Liver (tissue), 7 donors: ENCODE measurements at regions not wholly inside any gene's neighbourhood (a gene's known extent, or its start where the extent isn't known, plus 50 kb on each side); places are given as distances from the start of the nearest gene placed in this dataset.

Source experiments
- DNase-seq: peaks from one replicate; pipeline ENCODE4 v3.0.0-alpha.2; 2017; ENCODE audit warnings: low spot score
- H3K27ac ChIP-seq, 2 donors: one replicate each; pipeline ENCODE4 v1.7.0; 2013; ENCODE audit warnings: inconsistent platforms in 2 of 2, low read length in 2 of 2, control low read depth in 1 of 2, low read depth in 1 of 2, mild to moderate bottlenecking in 1 of 2
- H3K27me3 ChIP-seq, 4 donors: one replicate each; pipeline versions ENCODE4 v1.6.1 to v1.7.0; 2013; ENCODE audit warnings: low read length in 3 of 4, inconsistent platforms in 1 of 4, mild to moderate bottlenecking in 1 of 4, moderate library complexity in 1 of 4; ENCODE audit not compliant: control insufficient read depth in 4 of 4, insufficient read depth in 4 of 4
- H3K36me3 ChIP-seq, 4 donors: one replicate each; pipeline versions ENCODE4 v1.6.1 to v1.7.0; 2013; ENCODE audit warnings: low read length in 3 of 4, mild to moderate bottlenecking in 3 of 4, low read depth in 1 of 4, moderate library complexity in 1 of 4; ENCODE audit not compliant: control insufficient read depth in 4 of 4, insufficient read depth in 3 of 4
- H3K4me1 ChIP-seq, 4 donors: one replicate each; pipeline versions ENCODE4 v1.6.1 to v1.7.0; 2013; ENCODE audit warnings: low read length in 3 of 4, mild to moderate bottlenecking in 3 of 4, moderate library complexity in 1 of 4; ENCODE audit not compliant: control insufficient read depth in 4 of 4, insufficient read depth in 4 of 4
- H3K4me3 ChIP-seq, 3 donors: one replicate each; pipeline versions ENCODE4 v1.6.1 to v1.7.0; 2013; ENCODE audit warnings: low read length in 3 of 3, control low read depth in 1 of 3, low read depth in 1 of 3, mild to moderate bottlenecking in 1 of 3
- H3K9ac ChIP-seq, 2 donors: one replicate each; pipeline ENCODE4 v1.7.0; 2013; ENCODE audit warnings: low read length in 2 of 2, mild to moderate bottlenecking in 2 of 2, moderate library complexity in 2 of 2, control low read depth in 1 of 2, low read depth in 1 of 2
- H3K9me3 ChIP-seq, 4 donors: one replicate each; pipeline versions ENCODE4 v1.6.1 to v1.7.0; 2013; ENCODE audit warnings: low read length in 3 of 4; ENCODE audit not compliant: control insufficient read depth in 4 of 4
- EGR1 ChIP-seq, 2 donors: IDR thresholded peaks; 2 replicates each; pipeline ENCODE4 v1.6.1; 2016 to 2018; ENCODE audit warnings: antibody characterized with exemption in 2 of 2, low read depth in 2 of 2
- FOXA2 ChIP-seq: IDR thresholded peaks from 2 replicates; pipeline ENCODE4 v1.6.1; 2016; ENCODE audit warnings: antibody characterized with exemption
- GABPA ChIP-seq, 2 donors: IDR thresholded peaks in 1 of 2; conservative IDR thresholded peaks in 1 of 2; 2 replicates each; pipeline ENCODE4 v1.6.1; 2016; ENCODE audit warnings: antibody characterized with exemption in 2 of 2, mild to moderate bottlenecking in 1 of 2, moderate library complexity in 1 of 2
- HNF4A ChIP-seq, 2 donors: conservative IDR thresholded peaks; 2 replicates each; pipeline ENCODE4 v1.6.1; 2016; ENCODE audit warnings: antibody characterized with exemption in 2 of 2, mild to moderate bottlenecking in 2 of 2
- HNF4G ChIP-seq: IDR thresholded peaks from 2 replicates; pipeline ENCODE4 v1.6.1; 2016; ENCODE audit warnings: antibody characterized with exemption
- JUND ChIP-seq, 2 donors: IDR thresholded peaks; 2 replicates each; pipeline ENCODE4 v1.6.1; 2016; ENCODE audit warnings: antibody characterized with exemption in 2 of 2
- MAX ChIP-seq: IDR thresholded peaks from 2 replicates; pipeline ENCODE4 v1.6.1; 2016; ENCODE audit warnings: antibody characterized with exemption
- NR2F2 ChIP-seq: IDR thresholded peaks from 2 replicates; pipeline ENCODE4 v1.6.1; 2016; ENCODE audit warnings: antibody characterized with exemption
- RAD21 ChIP-seq, 2 donors: IDR thresholded peaks; 2 replicates each; pipeline ENCODE4 v1.6.1; 2016; ENCODE audit warnings: antibody characterized with exemption in 2 of 2, mild to moderate bottlenecking in 2 of 2
- RXRA ChIP-seq, 2 donors: IDR thresholded peaks; 2 replicates each; pipeline ENCODE4 v1.6.1; 2017 to 2018; ENCODE audit warnings: antibody characterized with exemption in 2 of 2, mild to moderate bottlenecking in 1 of 2
- TAF1 ChIP-seq: conservative IDR thresholded peaks from 2 replicates; pipeline ENCODE4 v1.6.1; 2016; ENCODE audit warnings: antibody characterized with exemption, mild to moderate bottlenecking
- YY1 ChIP-seq: IDR thresholded peaks from 2 replicates; pipeline ENCODE4 v1.6.1; 2016; ENCODE audit warnings: antibody characterized with exemption, mild to moderate bottlenecking
- ZBTB33 ChIP-seq: IDR thresholded peaks from 2 replicates; pipeline ENCODE4 v1.6.1; 2016; ENCODE audit warnings: antibody characterized with exemption
- WGBS: extraction: QIAGEN DNeasy Blood & Tissue Kit; methylation state at CpG from one replicate; pipeline ENCODE4 v1.1.7; 2013; 5-methylcytosine and 5-hydroxymethylcytosine counted together
- TF ChIP-seq, protein P1 (sequence below): IDR thresholded peaks from 2 replicates; pipeline ENCODE4 v1.6.1; 2016; ENCODE audit warnings: antibody characterized with exemption, mild to moderate bottlenecking
- TF ChIP-seq, protein P2 (sequence below): IDR thresholded peaks from 2 replicates; pipeline ENCODE4 v1.6.1; 2016; ENCODE audit warnings: antibody characterized with exemption
- donor health status: healthy.
- donor health status: healthy.
- donor health status: healthy.
- donor health status: healthy.

GRCh38 chr4:117847849-117848248 is 186.4 kb upstream of the NDST3 start:
- no peaks in the 10 kb centered on the region for H3K27me3 ChIP-seq

GRCh38 chr4:117868201-117868600 is 166.1 kb upstream of the NDST3 start:
- Histone ChIP-seq H3K27ac (no peak overlapping the region), H3K9ac (no peak overlapping the region), H3K4me1 (no peaks in the 10 kb centered on the region), H3K9me3 (no peaks in the 10 kb centered on the region), H3K4me3 (no peak overlapping the region), H3K36me3 (no peaks in the 10 kb centered on the region), H3K27me3 (no peaks in the 10 kb centered on the region)
- 76% methylated on average over 1 of the region's 1 CpG for WGBS
- no peak for DNase-seq
- TF ChIP-seq HNF4A (conservative IDR thresholded peaks at IDR 0.05): no peak
- TF ChIP-seq GABPA (IDR thresholded peaks at IDR 0.05 in 1 of 2, conservative IDR thresholded peaks at IDR 0.05 in 1 of 2): no peak
- TF ChIP-seq YY1: no peak
- no peak for TF ChIP-seq EGR1 (IDR thresholded peaks at IDR 0.05; ENCODE audit: low read depth in 2 of 2)

More at GRCh38 chr4:117847849-117848248, 186.4 kb upstream of the NDST3 start:
- no peak overlapping the region for H3K27ac ChIP-seq
- no peak overlapping the region for H3K4me3 ChIP-seq
- no peaks in the 10 kb centered on the region for H3K36me3 ChIP-seq
- TF ChIP-seq, protein P1, sequence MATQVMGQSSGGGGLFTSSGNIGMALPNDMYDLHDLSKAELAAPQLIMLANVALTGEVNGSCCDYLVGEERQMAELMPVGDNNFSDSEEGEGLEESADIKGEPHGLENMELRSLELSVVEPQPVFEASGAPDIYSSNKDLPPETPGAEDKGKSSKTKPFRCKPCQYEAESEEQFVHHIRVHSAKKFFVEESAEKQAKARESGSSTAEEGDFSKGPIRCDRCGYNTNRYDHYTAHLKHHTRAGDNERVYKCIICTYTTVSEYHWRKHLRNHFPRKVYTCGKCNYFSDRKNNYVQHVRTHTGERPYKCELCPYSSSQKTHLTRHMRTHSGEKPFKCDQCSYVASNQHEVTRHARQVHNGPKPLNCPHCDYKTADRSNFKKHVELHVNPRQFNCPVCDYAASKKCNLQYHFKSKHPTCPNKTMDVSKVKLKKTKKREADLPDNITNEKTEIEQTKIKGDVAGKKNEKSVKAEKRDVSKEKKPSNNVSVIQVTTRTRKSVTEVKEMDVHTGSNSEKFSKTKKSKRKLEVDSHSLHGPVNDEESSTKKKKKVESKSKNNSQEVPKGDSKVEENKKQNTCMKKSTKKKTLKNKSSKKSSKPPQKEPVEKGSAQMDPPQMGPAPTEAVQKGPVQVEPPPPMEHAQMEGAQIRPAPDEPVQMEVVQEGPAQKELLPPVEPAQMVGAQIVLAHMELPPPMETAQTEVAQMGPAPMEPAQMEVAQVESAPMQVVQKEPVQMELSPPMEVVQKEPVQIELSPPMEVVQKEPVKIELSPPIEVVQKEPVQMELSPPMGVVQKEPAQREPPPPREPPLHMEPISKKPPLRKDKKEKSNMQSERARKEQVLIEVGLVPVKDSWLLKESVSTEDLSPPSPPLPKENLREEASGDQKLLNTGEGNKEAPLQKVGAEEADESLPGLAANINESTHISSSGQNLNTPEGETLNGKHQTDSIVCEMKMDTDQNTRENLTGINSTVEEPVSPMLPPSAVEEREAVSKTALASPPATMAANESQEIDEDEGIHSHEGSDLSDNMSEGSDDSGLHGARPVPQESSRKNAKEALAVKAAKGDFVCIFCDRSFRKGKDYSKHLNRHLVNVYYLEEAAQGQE: no peak
- TF ChIP-seq MAX (no peak), FOXA2 (no peak), ZBTB33 (no peak)
- no peak for DNase-seq
- no peak overlapping the region for H3K9ac ChIP-seq
- H3K4me1 ChIP-seq: no peaks in the 10 kb centered on the region
- WGBS: 73% methylated on average over 4 of the region's 4 CpGs
- H3K9me3 ChIP-seq: peaks cover 0 to 4% (median under 1%) of the 10 kb centered on the region in 4 donors

GRCh38 chr4:117873779-117874178 is 160.5 kb upstream of the NDST3 start:
- no peak overlapping the region for H3K9ac ChIP-seq
- no peak for DNase-seq
- H3K27ac ChIP-seq: no peak overlapping the region
- no peaks in the 10 kb centered on the region for H3K9me3 ChIP-seq
- H3K4me1 ChIP-seq: no peaks in the 10 kb centered on the region
- H3K4me3 ChIP-seq: no peak overlapping the region
- 80% methylated on average over 2 of the region's 2 CpGs for WGBS
- H3K27me3 ChIP-seq: no peaks in the 10 kb centered on the region
- no peaks in the 10 kb centered on the region for H3K36me3 ChIP-seq
- TF ChIP-seq, protein P2, sequence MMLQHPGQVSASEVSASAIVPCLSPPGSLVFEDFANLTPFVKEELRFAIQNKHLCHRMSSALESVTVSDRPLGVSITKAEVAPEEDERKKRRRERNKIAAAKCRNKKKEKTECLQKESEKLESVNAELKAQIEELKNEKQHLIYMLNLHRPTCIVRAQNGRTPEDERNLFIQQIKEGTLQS: no peak
- TF ChIP-seq RXRA (IDR thresholded peaks at IDR 0.05) (no peak), JUND (IDR thresholded peaks at IDR 0.05) (no peak), GABPA (IDR thresholded peaks at IDR 0.05 in 1 of 2, conservative IDR thresholded peaks at IDR 0.05 in 1 of 2) (no peak), NR2F2 (no peak), EGR1 (IDR thresholded peaks at IDR 0.05; ENCODE audit: low read depth in 2 of 2) (no peak), RAD21 (IDR thresholded peaks at IDR 0.05) (no peak), YY1 (no peak), HNF4G (no peak), FOXA2 (no peak), MAX (no peak), TAF1 (no peak), ZBTB33 (no peak), HNF4A (conservative IDR thresholded peaks at IDR 0.05) (no peak)
- TF ChIP-seq, protein P1: no peak
